B cell (primary cell): ENCODE measurements at regions not wholly inside any gene's neighbourhood (a gene's known extent, or its start where the extent isn't known, plus 50 kb on each side); places are given as distances from the start of the nearest gene placed in this dataset.

Experiments
- ATAC-seq: fragments of 200-7000 bp; cut with Tn5 transposase; one replicate; pipeline ENCODE4 v1.10.0; 2021; ENCODE audit warnings: low read depth, mild to moderate bottlenecking, moderate number of reproducible peaks, moderate library complexity
- CTCF ChIA-PET: fragments of 350-600 bp; sonication (Branson Sonifier 250); formaldehyde crosslinking; loops from one replicate; lab custom pipeline; 2021; ENCODE audit warnings: antibody characterized with exemption, inconsistent platforms; lab: Charles Lee
- POLR2A ChIA-PET: fragments of 350-600 bp; sonication (Branson Sonifier 250); formaldehyde crosslinking; loops from one replicate; lab custom pipeline; 2021; ENCODE audit warnings: antibody characterized with exemption; lab: Charles Lee
- DNase-seq: peaks from one replicate; pipeline ENCODE4 v3.0.0; 2013
- H2AFZ ChIP-seq: 2 replicates; pipeline ENCODE4 v1.6.1; 2012; ENCODE audit warnings: mild to moderate bottlenecking, low read depth, low read length; ENCODE audit not compliant: insufficient read depth, poor library complexity, severe bottlenecking
- H3K27ac ChIP-seq, 2 donors: 1 replicate in 1 of 2; 2 replicates in 1 of 2; pipeline ENCODE4 v1.5.1; 2012 to 2013; ENCODE audit warnings: low read length in 2 of 2, mild to moderate bottlenecking in 2 of 2, moderate library complexity in 1 of 2
- H3K27me3 ChIP-seq, 4 experiments: fragments of 200-600 bp in 1 of 4; sonication (generic) in 1 of 4; replicated peaks in 1 of 4; 1 replicate in 2 of 4; 2 replicates in 2 of 4; pipeline versions ENCODE4 v1.6.1 to v1.7.0; 2013 to 2016; ENCODE audit warnings: low read length in 3 of 4, mild to moderate bottlenecking in 2 of 4, mixed read lengths in 1 of 4, moderate library complexity in 1 of 4; ENCODE audit not compliant: insufficient read depth in 4 of 4, control insufficient read depth in 3 of 4; ENCODE audit errors: control extremely low read depth in 1 of 4
- H3K36me3 ChIP-seq, 2 experiments: replicated peaks in 1 of 2; 1 replicate in 1 of 2; 2 replicates in 1 of 2; pipeline versions ENCODE4 v1.6.1 to v1.7.1; 2013; ENCODE audit warnings: low read length in 1 of 2; ENCODE audit not compliant: insufficient read depth in 2 of 2, control insufficient read depth in 1 of 2; ENCODE audit errors: control extremely low read depth in 1 of 2, extremely low read depth in 1 of 2
- H3K4me1 ChIP-seq, 2 donors: fragments of 200-600 bp in 1 of 2; sonication (generic) in 1 of 2; 1 replicate in 1 of 2; 2 replicates in 1 of 2; pipeline versions ENCODE4 v1.5.1 to v1.6.1; 2013 to 2017; ENCODE audit warnings: low read length in 2 of 2; ENCODE audit not compliant: control insufficient read depth in 2 of 2, insufficient read depth in 2 of 2
- H3K4me2 ChIP-seq: replicated peaks from 2 replicates; pipeline ENCODE3; 2012; ENCODE audit warnings: mild to moderate bottlenecking, low read depth, low read length; ENCODE audit not compliant: poor library complexity, severe bottlenecking
- H3K4me3 ChIP-seq, 5 experiments: fragments of 200-600 bp in 1 of 5; sonication (generic) in 1 of 5; 1 replicate in 3 of 5; 2 replicates in 2 of 5; pipeline versions ENCODE4 v1.5.1 to v1.7.0; 2011 to 2016; ENCODE audit warnings: low read length in 4 of 5, mild to moderate bottlenecking in 4 of 5, low read depth in 2 of 5, control low read depth in 1 of 5, moderate library complexity in 1 of 5; ENCODE audit not compliant: insufficient read depth in 1 of 5; ENCODE audit errors: control extremely low read depth in 1 of 5, extremely low read depth in 1 of 5
- H3K79me2 ChIP-seq: fragments of 200-600 bp; sonication (generic); one replicate; pipeline ENCODE4 v1.6.0; 2016; ENCODE audit warnings: low read length; ENCODE audit not compliant: control insufficient read depth, insufficient read depth
- H3K9ac ChIP-seq: fragments of 200-600 bp; sonication (generic); 2 replicates; pipeline ENCODE4 v1.6.1; 2017; ENCODE audit warnings: mild to moderate bottlenecking, low read length, moderate library complexity
- H3K9me3 ChIP-seq, 3 donors: one replicate each; pipeline versions ENCODE4 v1.6.1 to v1.7.1; 2013; ENCODE audit warnings: low read length in 2 of 3; ENCODE audit not compliant: control insufficient read depth in 2 of 3, insufficient read depth in 1 of 3; ENCODE audit errors: control extremely low read depth in 1 of 3
- H4K20me1 ChIP-seq: 2 replicates; pipeline ENCODE4 v1.6.0; 2012; ENCODE audit warnings: mild to moderate bottlenecking, low read length; ENCODE audit not compliant: insufficient read depth, control insufficient read depth, poor library complexity, severe bottlenecking
- H3K27ac Mint-ChIP-seq: one replicate; pipeline ENCODE4 v1.8.0; 2021; ENCODE audit warnings: mixed read lengths
- H3K27me3 Mint-ChIP-seq: one replicate; pipeline ENCODE4 v1.8.0; 2021; ENCODE audit warnings: mixed read lengths
- H3K4me1 Mint-ChIP-seq: one replicate; pipeline ENCODE4 v1.8.0; 2021; ENCODE audit warnings: mixed read lengths
- H3K4me3 Mint-ChIP-seq: one replicate; pipeline ENCODE4 v1.8.0; 2021; ENCODE audit warnings: mixed read lengths
- H3K9me3 Mint-ChIP-seq: one replicate; pipeline ENCODE4 v1.8.0; 2022; ENCODE audit warnings: mixed read lengths; ENCODE audit not compliant: insufficient read depth
- CTCF ChIP-seq: fragments of 200-600 bp; IDR thresholded peaks from one replicate; pipeline ENCODE4 v1.8.0; 2022; ENCODE audit warnings: antibody characterized with exemption, mild to moderate bottlenecking
- EZH2 ChIP-seq: IDR thresholded peaks from 2 replicates; pipeline ENCODE4 v1.6.1; 2012; ENCODE audit warnings: borderline replicate concordance, low read depth, mild to moderate bottlenecking, moderate library complexity, low read length; ENCODE audit not compliant: insufficient read depth, poor library complexity, severe bottlenecking
- WGBS: methylation state at CpG from one replicate; pipeline ENCODE4 v1.1.5; 2013; ENCODE audit warnings: missing lambda C conversion rate; ENCODE audit not compliant: insufficient coverage; 5-methylcytosine and 5-hydroxymethylcytosine counted together
- intact Hi-C: fragments of 100-400 bp; cut with micrococcal nuclease; formaldehyde crosslinking; loops from one replicate; pipeline ENCODE4 v1.10.0; 2022

- ATAC-seq (no peak), DNase-seq (no peak)
- no peak overlapping the region for H3K27ac ChIP-seq
- Mint-ChIP-seq H3K9me3 (peaks cover 11% of the 10 kb centered on the region), H3K27me3 (peaks cover 3% of the 10 kb centered on the region), H3K4me3 (no peak overlapping the region), H3K4me1 (no peaks in the 10 kb centered on the region), H3K27ac (no peak overlapping the region)
- no peaks in the 10 kb centered on the region for H3K36me3 ChIP-seq
- H3K27me3 ChIP-seq, result no peaks in the 10 kb centered on the region
- peaks cover 0 to 49% (median 0%) of the 10 kb centered on the region in 3 donors for H3K9me3 ChIP-seq
- CTCF ChIA-PET, result no interaction called here
- H3K4me2 ChIP-seq, result no peak overlapping the region
- POLR2A ChIA-PET, result no interaction called here
- H2AFZ ChIP-seq, result no peak overlapping the region
- no peaks in the 10 kb centered on the region for H3K79me2 ChIP-seq
- H3K4me1 ChIP-seq, result no peaks in the 10 kb centered on the region
- H3K4me3 ChIP-seq, result no peak overlapping the region
- WGBS, result 87% methylated on average over 19 of the region's 19 CpGs
- H3K9ac ChIP-seq, result no peak overlapping the region
- intact Hi-C loops, result no loop called here
- TF ChIP-seq CTCF (no peak), EZH2 (no peak)
- H4K20me1 ChIP-seq, result no peaks in the 10 kb centered on the region
These were observed 303.4 kb downstream of the SHANK2 start for GRCh38 chr11:70948855-70949531.

- ATAC-seq (no peak), DNase-seq (no peak)
- Histone ChIP-seq H3K27me3 (no peaks in the 10 kb centered on the region), H2AFZ (no peak overlapping the region), H3K4me1 (no peaks in the 10 kb centered on the region), H3K4me2 (no peak overlapping the region), H3K9me3 (peaks cover 0 to 31% (median 0%) of the 10 kb centered on the region in 3 donors), H3K4me3 (no peak overlapping the region), H3K79me2 (no peaks in the 10 kb centered on the region), H4K20me1 (no peaks in the 10 kb centered on the region), H3K27ac (no peak overlapping the region), H3K9ac (no peak overlapping the region), H3K36me3 (no peaks in the 10 kb centered on the region)
- peaks cover 7% of the 10 kb centered on the region for H3K9me3 Mint-ChIP-seq
- H3K4me3 Mint-ChIP-seq, result no peak overlapping the region
- intact Hi-C loops, result no loop called here
- H3K27ac Mint-ChIP-seq, result no peak overlapping the region
- POLR2A ChIA-PET, result no interaction called here
- CTCF ChIA-PET, result no interaction called here
- WGBS, result 97% methylated on average over 9 of the region's 11 CpGs
- no peaks in the 10 kb centered on the region for H3K4me1 Mint-ChIP-seq
- no peak for TF ChIP-seq CTCF
- no peak for TF ChIP-seq EZH2
- H3K27me3 Mint-ChIP-seq, result peaks cover 8% of the 10 kb centered on the region
These were observed 301.1 kb downstream of the SHANK2 start for GRCh38 chr11:70951139-70951804.
